ENCODE measurements at regions not wholly inside any gene's neighbourhood (a gene's known extent, or its start where the extent isn't known, plus 50 kb on each side); places are given as distances from the start of the nearest gene placed in this dataset.
"Not testable (repeated sequence)": the region's sequence is repeated elsewhere in the genome, so short reads cannot be mapped to it uniquely, and the experiment has no call there.

GRCh38 chr3:15982667-15983196, 185.0 kb upstream of the ANKRD28 start:
- no peak for DNase-seq (ENCODE audit: low read depth in 4 of 4, low spot score in 3 of 4)

DNA sequence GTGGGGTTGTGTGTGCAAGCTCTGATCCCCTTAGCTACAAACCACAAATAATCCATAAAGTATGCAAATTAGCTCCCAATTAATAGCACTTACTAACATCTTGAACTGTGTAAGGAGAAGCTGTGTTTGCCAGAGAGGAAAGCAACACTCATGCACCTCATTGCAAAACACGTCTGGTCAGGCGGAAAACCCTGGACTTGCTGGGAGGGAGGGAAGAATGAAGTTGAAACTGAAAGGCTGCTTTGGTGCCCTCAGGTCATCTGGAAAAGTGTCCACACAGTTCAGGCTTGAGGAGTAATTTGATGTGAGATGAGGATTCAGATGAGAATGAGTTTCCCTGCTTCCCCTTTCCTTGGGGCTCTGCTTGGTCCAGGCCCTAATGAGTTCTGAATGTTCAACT, 185.5 kb upstream of the ANKRD28 start:
- DNase-seq (ENCODE audit: low read depth in 4 of 4, low spot score in 3 of 4): no peak

- DNase-seq (ENCODE audit: low read depth in 4 of 4, low spot score in 3 of 4): no peak
These were observed 185.9 kb upstream of the ANKRD28 start for GRCh38 chr3:15983693-15984092.

DNA sequence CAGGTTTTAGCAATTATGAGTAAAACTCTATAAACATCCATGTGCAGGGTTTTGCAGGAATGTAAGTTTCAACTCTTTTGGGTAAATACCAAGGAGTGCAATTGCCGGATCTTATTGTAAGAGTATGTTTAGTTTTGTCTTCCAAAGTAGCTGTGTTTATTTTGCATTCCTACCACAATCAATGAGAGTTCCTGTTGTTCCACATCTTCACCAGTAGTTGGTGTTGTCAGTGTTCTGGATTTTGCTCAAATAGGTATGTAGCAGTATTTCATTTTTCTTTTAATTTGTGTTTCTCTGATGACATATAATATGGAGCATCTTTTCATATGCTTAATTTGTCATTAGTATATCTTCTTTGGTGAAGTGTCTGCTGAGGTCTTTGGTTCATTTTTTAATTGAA, 185.1 kb upstream of the GALNT15 start:
- no peak for DNase-seq (ENCODE audit: low read depth in 4 of 4, low spot score in 3 of 4)

DNA sequence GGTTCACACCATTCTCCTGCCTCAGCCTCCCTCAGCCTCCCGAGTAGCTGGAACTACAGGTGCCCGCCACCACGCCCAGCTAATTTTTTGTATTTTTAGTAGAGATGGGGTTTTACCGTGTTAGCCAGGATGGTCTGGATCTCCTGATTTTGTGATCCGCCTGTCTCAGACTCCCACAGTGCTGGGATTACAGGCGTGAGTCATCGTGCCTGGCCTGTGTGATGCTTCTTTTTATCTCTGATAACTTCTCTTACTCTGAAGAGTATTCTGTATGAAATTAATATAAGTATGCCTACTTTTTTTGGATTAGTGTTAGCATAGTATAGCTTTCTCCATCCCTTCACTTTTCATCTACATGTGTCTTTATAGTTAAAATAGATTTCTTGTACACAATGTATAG, 180.8 kb upstream of the GALNT15 start:
- DNase-seq (ENCODE audit: low read depth in 4 of 4, low spot score in 3 of 4): not testable (repeated sequence)

GRCh38 chr3:15996496-15996895, 178.0 kb upstream of the GALNT15 start:
- DNase-seq (ENCODE audit: low read depth in 4 of 4, low spot score in 3 of 4): not testable (repeated sequence)

GRCh38 chr3:15997274-15997943, 177.1 kb upstream of the GALNT15 start:
- no peak for DNase-seq (ENCODE audit: low read depth in 4 of 4, low spot score in 3 of 4)

DNA sequence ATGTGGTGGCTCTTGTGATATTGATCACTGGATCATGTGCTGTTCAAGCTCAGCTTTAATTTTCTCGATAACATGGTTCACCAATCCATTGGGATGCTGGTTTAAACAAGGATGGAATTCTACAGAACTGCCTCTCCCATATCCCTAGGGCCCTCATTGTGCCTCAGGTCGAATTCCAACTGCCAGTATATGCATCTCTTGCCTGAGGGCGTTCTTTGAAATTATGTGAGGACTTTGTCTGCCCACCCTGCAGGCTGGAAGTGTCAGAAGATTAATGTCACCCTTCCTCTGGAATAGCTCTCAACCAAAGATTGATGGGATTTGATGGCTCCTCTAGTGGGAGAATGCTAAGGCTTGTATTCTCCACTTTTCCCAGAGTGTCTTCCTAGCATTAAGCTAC, 175.6 kb upstream of the GALNT15 start:
- DNase-seq (ENCODE audit: low read depth in 4 of 4, low spot score in 3 of 4): no peak

- no peak for DNase-seq (ENCODE audit: low read depth in 4 of 4, low spot score in 3 of 4)
These were observed 169.7 kb upstream of the GALNT15 start for GRCh38 chr3:16004812-16005211.

DNA sequence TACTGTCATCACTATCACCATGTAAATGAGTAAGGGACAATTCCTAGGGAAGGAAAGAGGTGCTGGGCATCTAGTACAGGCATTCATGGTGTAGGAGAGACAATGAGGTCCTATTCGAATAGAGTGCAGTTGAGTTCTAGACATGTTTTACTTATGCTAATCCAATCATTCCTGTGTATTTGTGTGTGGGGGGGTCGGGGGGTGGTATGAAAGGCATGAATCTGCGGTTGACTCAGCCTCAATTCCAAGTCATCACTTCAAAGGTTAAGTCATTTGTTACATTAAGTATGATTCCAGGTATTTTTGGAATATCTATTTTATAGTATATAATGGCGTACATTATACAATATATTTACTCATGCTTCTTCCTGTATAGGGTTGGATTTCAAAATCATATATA, 163.1 kb upstream of the GALNT15 start:
- no peak for DNase-seq (ENCODE audit: low read depth in 4 of 4, low spot score in 3 of 4)

- DNase-seq (ENCODE audit: low read depth in 4 of 4, low spot score in 3 of 4): no peak
These were observed 162.4 kb upstream of the GALNT15 start for GRCh38 chr3:16012086-16012485.

DNA sequence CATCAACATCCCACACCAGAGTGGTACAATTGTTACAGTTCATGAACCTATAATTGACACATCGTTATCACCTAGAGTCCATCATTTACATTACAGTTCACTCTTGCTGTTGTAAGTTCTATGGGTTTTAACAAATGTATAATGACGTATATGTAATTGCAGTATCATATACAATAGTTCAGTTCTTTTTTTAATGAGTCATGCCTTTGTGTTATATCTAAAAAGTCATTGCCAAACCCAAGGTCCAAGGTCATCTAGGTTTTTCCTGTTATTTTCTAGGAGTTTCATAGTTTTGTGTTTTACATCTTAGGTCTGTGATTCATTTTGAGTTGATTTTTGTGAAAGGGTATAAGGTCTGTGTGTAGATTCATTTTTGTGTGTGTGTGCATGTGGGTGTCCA, 160.9 kb upstream of the GALNT15 start:
- DNase-seq (ENCODE audit: low read depth in 4 of 4, low spot score in 3 of 4): no peak

GRCh38 chr3:16021801-16022200, 152.7 kb upstream of the GALNT15 start:
- not testable (repeated sequence) for DNase-seq (ENCODE audit: low read depth in 4 of 4, low spot score in 3 of 4)

DNA sequence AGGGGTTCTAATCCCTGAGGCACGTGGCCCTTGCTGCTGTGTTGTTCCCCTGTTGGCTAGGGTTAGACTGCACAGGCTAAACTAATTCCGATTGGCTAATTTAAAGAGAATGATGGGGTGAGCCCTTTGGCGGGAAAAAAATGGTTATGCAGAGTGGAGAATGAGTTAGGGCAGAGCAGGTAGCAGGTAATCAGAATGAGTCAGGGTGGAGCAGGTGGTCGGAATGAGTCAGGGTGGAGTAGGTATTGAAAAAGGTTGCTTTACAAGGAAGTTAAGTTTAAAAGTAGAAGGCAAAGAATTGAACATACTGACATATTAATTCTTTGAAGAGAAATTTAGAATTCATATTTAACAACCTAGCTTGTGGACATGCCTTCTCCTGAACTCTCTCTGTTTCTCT, 150.6 kb upstream of the GALNT15 start:
- DNase-seq (ENCODE audit: low read depth in 4 of 4, low spot score in 3 of 4): not testable (repeated sequence)

- no peak for DNase-seq (ENCODE audit: low read depth in 4 of 4, low spot score in 3 of 4)
These were observed 149.9 kb upstream of the GALNT15 start for GRCh38 chr3:16024548-16024947.

DNA sequence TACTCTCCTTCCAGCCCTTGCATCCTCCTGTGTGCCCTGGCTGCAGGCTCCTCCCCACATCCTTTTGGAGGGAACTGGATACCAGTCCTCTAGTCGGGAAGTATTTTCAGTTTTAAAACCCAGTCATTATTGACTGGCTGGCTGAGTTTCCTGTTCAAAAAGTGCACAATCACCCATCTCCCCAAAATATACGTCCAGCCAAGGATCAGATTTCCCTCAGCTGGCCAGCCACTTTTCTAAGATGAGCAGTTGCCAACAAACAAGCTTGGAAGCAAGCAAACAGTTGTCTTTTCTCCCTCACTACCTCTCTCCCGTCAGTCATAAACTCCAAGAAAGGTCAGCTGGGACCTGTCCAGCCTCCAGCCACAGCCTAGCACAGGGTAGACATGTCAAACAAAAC, 147.7 kb upstream of the GALNT15 start:
- no peak for DNase-seq (ENCODE audit: low read depth in 4 of 4, low spot score in 3 of 4)

DNA sequence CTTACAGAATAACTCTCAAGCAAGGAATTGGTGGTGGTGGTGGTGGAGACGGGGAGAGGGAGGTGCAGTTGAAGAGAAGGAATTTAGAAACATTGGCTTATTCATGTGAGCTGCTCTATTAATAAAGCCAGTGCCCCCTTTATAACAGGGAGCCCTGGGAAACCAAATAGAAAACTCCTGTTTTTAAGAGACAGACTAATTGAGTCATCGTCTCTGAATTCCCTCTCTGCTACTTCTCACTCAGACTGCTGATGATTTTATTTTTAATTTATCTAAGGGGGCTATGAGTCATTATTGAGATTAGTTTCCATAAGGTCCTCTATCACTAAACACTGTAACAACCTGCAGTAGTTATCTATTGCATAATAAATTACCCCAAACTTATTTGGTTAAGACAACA, 145.9 kb upstream of the GALNT15 start:
- no peak for DNase-seq (ENCODE audit: low read depth in 4 of 4, low spot score in 3 of 4)

DNA sequence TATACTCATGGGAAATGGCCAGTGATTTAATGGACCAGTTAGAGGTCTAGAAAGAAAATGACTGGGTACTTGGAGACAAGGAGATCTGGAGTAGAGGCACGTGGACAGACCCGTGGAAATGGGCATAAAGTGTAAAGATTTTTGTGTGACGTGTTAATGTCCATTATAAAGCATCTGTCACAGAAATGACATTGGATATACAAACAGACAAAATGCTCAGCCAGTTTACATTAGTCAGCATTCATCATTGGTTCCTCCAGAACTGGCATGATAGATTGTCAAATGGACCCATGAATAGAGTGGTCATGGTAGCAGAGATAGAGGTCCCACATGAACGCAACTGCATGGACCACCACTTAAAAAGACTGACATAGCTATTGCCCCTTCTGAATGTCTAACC, 144.1 kb upstream of the GALNT15 start:
- no peak for DNase-seq (ENCODE audit: low read depth in 4 of 4, low spot score in 3 of 4)

DNA sequence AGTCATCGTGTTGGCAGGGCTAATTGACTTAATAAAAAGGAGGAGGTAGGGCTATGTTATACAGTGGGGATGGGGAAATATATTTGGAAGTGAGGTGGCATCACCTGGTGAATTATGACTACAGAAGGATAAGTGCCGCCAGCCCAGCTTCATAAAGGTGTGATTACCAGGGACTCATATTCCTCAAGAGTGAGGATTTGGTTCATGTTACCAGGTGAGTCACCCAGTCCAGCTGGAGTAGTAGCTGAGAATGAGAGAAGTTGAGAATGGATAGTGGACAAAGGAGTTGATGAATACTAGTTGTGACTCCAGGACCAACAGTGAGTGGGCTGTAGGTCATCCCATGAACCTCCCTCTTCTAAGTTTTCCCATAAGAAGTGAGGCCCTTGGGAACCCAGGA, 143.0 kb upstream of the GALNT15 start:
- DNase-seq (ENCODE audit: low read depth in 4 of 4, low spot score in 3 of 4): no peak

GRCh38 chr3:16033889-16034687, 140.4 kb upstream of the GALNT15 start:
- no peak for DNase-seq (ENCODE audit: low read depth in 4 of 4, low spot score in 3 of 4)

- DNase-seq (ENCODE audit: low read depth in 4 of 4, low spot score in 3 of 4): no peak
These were observed 133.5 kb upstream of the GALNT15 start for GRCh38 chr3:16040991-16041390.
